GM18870 (cell line): ENCODE measurements at regions not wholly inside any gene's neighbourhood (a gene's known extent, or its start where the extent isn't known, plus 50 kb on each side); places are given as distances from the start of the nearest gene placed in this dataset.

Experiments used
- ATAC-seq: cut with Tn5 transposase; IDR thresholded peaks from one replicate; pipeline ENCODE4 v1.9.1; 2021; ENCODE audit warnings: moderate library complexity; ENCODE audit not compliant: unreplicated experiment

DNA sequence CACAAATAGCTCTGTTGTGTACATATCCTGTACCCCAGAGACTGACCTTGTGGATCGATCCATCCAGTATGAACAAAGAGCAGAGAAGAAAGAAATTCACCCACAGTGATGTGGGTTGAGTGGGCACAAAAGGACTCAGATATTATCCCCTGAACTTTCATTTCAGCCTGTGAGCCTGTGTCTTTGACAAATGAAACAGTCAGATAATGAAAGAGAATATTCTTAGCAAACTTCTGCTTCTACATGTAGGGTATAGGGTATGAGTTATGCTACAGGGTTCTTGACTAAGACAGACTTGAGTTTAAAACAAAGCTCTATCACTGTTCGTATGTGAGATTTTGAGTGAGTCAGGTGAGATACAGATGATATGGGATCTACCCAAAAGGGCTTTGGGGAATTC is 359.7 kb downstream of the MAFB start:
- no peak for ATAC-seq

DNA sequence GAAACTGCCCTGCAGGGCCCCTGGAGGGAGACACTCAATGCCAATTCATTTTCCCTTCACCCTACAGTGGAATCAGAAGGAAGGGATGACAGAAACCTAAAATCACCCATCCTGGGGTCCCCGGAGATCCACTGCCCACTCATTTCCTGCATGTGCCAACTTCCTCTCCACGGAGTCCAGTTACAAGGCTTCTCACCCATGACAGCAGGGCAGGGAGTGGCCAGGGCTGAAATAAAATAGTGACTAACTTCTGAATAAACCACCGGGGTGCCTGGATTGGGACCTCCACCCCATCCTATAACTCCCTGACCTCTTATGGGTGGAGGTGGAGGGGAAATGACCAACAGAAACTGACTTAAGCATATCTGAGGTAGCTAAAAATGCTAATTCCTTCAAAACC is 362.3 kb downstream of the MAFB start:
- ATAC-seq = no peak

DNA sequence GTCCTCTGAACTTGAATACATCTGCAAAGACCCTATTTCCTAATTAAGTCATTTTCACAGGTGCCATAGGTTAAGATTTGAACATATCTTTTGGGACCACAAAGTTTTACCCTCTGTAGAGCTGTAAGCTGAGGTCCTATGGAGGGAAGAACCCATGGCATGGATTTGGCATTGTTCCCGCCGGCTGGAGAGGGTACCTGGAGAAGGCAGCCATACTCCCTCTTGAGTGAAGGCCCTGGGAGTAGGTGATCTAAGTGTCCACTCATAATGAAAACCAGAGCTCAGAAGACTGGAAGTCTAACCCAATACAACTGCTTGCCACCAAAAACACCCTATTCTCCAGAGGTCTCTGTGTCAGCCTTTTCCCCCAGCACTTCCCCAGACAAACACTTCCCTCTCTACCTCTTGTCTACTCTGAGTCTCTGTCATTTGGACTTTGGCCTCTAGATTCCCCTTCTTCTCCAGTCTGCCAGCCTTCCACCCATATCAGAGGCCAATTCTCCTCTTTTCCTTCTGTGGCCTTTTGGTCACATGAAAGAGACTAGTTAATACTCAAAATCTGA is 363.9 kb downstream of the MAFB start:
- ATAC-seq = no peak

DNA sequence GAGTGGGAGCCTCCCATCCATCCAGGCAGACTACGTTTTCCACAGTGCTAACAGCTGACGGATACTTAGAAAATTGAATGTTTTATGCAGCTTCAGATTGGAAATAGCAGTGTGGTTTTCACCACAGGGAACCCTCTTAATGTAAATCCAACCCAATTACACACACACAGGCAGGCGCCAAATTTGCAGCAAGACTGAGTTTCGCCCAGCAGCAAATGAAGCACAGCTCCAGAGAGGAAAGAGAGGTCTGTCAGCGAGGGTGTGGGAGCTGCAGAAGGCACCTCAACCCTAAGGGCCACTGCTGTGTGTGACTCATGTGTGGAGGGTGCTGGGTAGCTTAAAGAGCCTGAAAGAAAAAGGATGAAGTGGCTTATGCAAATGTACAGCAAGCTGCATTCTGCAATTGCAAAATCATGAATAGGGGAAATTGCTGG is 365.7 kb downstream of the MAFB start:
- ATAC-seq = no peak

DNA sequence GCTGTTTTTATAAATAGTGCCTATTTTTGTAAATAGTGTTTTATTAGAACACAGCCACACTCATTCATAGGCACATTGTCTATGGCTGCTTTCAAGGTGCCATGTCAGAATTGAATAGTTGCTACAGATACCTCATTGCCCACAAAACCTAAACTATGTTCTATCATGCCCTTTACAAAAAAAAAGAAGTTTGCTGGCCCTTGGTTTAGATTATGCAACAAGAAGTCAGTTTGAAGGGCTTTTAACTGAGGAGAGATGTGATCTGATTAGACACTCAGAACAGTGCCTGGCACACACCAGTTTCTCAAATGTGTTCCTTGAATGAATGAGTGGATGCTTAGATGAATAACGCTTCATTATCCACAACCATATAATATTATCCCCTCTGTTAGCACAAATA is 366.1 kb downstream of the MAFB start:
- ATAC-seq = no peak

DNA sequence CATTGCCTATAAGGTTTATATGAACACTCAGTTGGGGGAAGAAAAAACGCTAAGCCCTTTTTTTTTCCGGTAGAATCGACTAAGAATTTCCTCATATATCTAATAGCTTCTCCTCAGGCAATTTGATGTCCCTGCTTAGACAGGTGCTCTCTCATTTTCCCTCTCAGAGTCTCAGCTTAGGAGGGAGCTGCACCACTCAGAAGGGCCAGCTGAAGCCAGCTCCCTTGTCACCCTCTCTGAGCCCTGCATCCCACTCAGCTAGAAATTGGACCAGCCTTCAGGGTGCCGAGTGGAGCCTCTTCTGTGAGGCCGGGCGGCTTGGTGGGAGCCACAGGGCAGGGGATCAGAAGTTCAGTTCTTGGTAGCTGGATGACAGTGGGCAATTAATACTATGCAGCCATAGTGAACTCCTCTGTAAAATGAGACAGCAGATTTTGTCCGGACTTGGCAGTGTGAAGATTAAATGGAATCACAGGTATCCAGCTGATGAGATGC is 368.5 kb downstream of the MAFB start:
- no peak for ATAC-seq

DNA sequence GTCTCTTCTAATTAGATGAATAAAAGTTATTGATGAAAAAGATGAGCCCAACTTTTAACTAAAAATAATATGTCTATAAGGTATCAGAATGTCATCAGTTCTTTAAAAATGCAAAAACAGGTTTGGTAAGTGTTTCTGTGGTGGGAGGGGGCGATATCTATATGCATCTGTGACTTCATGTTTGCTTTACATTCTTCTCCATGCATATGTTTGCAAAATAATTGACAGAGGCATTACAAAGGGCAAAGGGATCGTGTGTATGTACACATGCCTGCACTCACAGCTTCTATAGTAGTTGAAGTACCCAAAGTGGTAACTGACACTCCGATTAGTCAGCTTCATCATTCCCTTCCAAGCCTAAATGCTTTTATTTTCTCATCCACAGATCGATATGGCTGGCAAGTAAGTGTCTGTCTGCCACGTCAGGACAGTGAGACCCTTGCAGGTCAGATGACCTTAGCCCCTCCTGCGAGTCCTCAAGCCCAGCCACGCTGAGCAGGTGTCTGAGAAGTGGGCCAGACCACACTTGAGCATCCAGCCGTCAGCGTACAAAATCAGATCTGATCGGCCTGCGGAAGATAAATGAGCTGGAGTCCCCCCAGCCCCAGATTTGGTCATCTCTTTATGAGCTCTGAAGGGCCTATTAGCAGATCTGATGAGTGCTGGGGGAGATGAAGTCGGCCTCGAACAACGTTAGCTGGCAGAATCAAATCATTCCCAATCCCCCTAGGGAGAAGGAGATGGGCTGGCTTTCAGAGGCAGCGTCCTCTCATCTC is 369.1 kb downstream of the MAFB start:
- ATAC-seq = no peak

DNA sequence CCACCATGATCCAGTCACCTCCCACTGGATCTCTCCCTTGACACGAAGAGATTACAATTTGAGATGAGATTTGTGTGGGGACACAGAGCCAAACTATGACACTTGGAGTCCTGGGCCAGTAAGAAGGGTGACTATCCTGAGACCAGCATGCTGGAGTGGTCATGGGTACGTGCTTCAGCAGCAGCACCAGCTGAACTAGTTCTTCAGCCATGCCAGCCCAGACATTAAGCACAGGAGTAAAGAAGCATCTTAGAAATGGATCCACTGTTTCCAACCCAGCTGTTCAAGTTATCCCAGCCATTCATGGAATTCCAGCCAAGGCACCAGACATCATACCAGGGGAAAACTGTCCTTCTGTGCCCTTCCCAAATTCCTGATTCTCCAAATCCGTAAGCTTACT is 370.0 kb downstream of the MAFB start:
- ATAC-seq = no peak

DNA sequence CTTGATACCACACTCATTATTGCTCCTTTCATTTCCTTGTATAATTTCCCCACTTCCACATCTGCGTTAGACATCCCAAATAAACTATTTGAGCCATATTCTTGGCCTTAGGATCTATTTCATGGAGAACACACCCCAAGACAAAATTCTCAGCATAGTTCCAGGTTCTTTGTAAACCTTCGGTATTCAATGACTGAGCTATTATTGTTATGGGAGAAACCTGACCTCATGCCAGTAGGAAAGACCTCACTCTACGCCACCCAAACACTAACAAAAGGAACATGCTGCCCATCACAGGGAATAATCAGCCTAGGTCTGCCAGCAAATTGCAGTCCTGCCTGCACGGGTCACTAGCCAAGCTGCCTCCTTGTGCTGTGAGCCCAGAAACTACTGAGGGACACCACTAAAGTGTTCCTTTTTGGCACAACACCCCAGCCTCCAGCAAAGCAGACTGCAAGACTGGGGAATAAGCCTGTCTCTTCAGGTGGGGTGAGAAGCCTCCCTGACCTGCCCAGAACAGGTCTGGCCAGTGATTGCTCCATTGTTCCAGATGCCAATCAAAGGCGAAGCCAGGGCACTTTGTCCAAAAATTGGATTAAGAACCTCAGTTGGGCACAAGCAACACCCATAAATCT is 371.8 kb downstream of the MAFB start:
- no peak for ATAC-seq

DNA sequence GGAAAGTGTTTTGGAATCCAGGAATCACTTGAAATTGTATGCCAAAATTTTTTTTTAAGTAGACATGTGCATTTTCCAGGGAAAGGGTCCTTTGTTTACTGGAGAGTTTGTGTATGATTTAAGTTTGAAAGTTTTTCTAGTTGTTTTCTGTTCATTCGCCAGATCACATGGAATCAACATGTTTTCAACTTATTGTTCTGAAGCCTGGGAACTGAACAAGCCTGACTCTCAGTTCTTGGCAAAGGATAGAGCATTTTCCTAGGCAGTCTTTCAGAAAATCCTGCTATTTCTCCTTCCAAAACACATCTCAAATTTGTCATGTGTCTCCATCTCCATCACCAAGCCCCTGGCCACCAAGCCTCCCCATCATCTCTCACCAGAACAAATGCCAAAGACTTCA is 374.8 kb downstream of the MAFB start:
- no peak for ATAC-seq

DNA sequence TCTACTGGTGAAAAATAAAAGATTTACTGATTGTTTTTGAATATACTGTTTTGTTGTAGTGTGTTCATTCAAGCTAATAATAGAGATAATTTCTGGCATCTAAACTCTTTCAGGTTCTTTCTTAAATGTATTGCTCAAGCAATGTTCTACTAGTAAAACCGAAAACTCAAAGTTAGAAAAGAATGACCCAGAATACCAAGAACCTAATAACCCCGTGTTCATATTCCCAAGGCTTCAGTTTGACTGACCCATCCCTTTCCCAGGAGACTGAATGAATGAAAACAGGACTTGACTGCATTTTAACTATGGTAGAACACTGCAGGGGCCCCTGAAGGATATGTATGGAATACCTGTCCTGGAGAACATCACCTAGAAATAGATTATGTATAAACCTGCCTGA is 375.3 kb downstream of the MAFB start:
- no peak for ATAC-seq

DNA sequence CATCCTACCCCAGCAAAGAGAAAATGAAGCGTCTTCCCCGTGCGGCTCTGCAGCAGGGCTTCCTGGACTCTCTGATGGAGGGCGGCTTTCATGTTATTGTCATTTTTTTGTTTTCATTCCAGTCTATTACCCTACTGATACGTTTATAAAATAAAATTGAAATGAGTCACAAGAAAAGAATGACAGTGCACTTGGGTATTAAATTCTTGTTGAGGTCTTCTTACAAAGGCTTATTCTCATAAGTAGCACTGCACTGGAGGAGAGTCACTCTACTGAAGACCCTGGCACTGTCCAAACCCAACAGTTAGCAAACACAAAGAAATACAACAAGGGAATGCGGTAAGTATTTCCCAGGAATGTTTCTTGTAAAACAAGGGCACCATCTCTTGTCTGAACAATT is 379.3 kb downstream of the MAFB start:
- no peak for ATAC-seq

DNA sequence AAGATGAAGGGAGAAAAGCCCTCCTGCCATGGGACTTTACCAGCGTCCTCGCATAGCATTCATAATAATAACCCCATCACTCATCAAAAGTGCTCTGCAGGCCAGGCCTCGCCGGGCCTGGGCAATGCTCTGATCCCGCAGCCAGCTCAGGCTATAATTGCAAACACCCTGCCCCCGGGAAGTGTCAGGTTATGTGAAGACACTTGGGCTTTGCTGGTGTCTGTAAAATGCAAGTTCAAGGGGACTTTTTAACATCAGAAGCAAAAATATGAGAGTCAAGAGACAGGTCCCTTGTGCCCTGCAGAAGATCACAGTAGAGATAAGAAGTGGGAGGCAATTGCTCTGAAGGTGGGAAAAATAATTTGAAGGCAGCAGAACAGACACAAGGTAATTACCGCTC is 381.0 kb downstream of the MAFB start:
- no peak for ATAC-seq

DNA sequence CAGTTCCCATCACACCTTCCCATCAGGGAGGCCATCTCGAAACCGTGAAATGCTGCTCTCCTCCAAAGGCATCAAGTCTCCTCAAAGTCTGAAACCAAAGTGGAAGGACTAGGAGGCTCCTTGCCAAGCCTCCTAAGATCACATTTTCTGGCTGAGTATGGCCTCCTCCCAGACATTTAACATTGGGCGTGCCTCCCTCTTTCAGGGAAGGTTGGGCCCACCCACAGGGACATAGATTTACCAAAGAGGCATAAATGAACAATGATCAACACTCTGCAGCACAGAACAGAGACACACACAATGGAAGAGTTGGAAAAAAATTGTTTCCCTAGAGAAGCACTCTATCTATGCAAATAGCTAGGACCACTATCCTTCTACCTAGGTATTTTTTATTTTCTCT is 381.8 kb downstream of the MAFB start:
- ATAC-seq = no peak

DNA sequence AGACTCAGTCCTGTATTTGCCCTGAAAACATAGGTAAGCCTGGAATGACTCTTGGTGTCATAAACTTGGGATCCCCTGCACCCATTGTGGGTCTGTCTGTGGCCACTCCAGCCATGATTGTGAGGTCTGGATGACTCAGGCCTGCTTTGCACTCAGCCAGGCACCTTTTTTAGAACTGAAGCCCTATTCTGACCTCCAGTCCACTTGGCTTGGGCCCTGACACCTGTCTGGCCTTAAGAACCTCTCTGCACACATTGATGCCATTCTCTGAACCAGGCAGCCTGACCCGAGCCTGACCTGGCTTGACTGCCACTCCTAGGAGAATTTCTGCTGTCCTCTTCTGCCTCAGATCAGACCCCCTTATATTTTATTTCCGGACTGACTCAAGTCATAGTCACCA is 383.7 kb downstream of the MAFB start:
- ATAC-seq = no peak

DNA sequence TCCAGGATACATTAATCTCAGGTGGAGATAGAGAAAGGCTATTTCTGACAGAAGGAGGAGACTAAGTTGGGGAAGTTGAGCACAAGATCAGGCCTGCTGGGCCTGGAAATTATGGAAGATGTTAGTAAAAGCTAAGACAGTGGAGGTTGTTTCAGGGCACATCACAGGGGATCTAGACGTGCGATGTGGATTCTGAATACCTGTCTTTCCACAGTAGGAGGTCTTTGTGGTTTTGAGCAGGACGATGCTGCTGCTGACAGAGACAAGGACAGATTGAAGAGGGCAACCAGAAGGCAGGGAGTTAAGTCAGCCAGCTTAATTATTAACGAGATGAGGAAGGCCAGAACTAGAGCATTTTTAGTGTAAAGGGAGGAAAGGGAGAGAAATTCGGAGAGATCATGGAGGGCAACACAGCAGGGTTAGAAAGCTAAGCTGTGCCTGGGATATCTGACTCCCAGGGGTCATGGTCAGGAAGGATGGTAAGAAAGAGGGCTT is 384.9 kb downstream of the MAFB start:
- ATAC-seq = no peak

DNA sequence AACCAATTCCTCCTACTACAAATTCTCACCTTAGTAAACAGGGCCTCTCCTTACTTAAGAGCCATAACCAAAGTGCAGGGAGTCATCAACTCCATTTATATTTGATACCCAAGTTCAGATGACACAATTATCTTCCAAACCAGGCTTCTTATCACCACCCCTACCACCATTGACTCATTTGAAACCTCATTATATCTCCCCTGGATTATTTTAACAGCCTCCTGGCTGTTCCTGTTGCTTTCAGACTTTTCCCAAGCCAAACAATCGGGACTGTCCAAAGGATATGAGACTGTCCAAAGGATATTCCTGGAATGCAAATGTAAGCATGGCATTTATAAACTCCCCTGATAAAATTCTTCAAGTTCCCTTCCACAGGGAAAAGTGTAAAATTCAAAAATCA is 394.3 kb downstream of the MAFB start:
- no peak for ATAC-seq

DNA sequence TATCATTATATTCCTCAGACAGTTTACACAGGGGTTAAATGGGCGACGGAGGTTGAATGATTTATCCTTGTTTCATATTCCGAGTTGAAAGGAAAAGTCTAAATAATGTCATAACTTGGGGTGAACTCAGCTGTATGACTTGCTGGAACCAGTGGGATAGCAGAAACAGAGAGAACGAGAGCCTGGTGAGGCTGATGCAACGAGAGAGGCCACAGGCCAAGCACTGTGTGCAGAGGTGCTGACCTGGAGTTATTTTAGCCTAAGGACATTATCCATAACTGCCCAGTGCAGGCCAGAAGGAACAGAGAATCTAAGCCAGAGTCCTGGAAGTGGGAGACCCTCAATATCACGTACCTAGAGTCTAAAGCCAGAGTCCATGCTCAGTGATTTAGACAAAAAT is 394.9 kb downstream of the MAFB start:
- ATAC-seq = no peak

DNA sequence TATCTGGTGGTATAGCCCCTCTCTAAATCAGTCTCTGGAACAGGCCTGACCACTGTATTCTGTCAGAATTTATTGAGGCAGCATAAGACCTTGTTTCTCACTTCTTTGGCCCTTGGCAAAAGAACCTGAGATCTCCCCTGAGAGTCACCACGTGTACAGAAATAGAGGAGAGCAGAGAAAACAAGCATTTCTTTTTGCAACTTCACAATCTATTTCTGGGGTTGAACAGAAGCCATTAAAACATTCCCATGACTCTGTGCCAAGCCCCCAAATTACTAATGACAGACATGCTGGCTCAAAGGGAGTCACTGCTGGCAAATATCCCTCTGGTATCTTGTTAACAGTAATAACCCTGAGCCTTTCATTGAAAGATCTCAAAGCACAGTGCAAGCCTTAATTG is 395.3 kb downstream of the MAFB start:
- ATAC-seq = no peak

DNA sequence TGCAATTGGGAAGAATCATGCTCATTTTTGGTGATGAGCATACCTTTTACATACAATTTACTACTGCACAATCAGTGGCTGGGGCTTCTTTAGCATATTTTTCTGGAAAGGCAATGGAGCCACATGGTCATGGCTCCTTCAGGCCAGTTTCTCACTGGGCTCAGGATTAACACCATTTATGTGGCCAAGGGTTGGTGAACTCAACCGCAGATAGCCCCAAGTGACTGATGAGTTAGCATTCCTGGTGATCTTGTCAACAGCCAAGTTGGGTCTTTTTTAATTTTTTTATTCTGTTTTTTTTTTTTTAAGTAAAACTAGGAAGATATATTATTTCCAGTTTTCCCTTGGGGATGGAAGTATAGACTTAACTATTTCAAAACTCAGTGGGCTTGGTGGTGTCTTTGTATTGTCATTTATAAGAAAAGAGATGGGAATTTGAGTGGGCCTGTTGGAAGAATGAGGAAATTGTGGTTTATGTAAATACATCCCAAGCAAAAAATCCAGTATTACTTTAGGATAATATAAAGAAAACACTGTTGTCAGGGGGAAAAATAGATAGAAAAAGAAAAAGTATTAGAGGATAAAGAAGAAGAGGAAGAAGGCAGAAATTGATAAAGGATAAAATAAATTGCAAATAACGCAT is 397.4 kb downstream of the MAFB start:
- no peak for ATAC-seq

DNA sequence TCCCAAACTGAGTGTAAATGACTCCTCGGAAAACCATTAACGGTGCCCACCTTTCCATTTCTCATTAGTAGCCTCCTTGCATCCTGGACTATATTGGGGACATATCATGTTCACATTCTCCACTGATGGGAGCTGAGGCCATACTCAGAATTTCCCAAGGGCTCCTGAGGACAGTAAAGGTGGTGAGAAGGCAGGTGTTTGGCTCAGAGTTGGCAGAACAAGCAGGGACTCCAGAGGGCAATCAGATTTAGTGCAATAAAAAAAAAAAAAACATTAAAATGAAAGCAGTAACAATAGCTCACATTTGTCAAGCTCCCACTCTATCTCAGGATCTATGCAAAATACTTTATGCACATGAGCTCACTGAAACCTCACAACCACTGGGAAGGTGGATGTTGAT is 401.4 kb downstream of the MAFB start:
- ATAC-seq = no peak
